Body of pancreas (tissue), 4 donors: ENCODE measurements at regions not wholly inside any gene's neighbourhood (a gene's known extent, or its start where the extent isn't known, plus 50 kb on each side); places are given as distances from the start of the nearest gene placed in this dataset.

ENCODE experiments used
- CTCF ChIP-seq, 7 experiments: fragments of 450-650 bp in 4 of 7; fragments of 200-600 bp in 3 of 7; sonication (generic) in 3 of 7; IDR thresholded peaks; one replicate each; pipeline ENCODE4 v1.5.1; 2016 to 2019; ENCODE audit warnings: antibody characterized with exemption in 7 of 7
- POLR2A ChIP-seq, 3 donors: fragments of 450-650 bp; IDR thresholded peaks; one replicate each; pipeline ENCODE4 v1.6.1; 2016; ENCODE audit warnings: antibody characterized with exemption in 3 of 3, mild to moderate bottlenecking in 2 of 3

- TF ChIP-seq CTCF (IDR thresholded peaks at IDR 0.05) (no peak), POLR2A (IDR thresholded peaks at IDR 0.05) (no peak)
Measured at GRCh38 chr17:70906808-70907207, 737.5 kb downstream of the KCNJ2 start.
